H9 (cell line): ENCODE measurements at regions not wholly inside any gene's neighbourhood (a gene's known extent, or its start where the extent isn't known, plus 50 kb on each side); places are given as distances from the start of the nearest gene placed in this dataset.

Experiments
- DNase-seq: peaks from one replicate; pipeline ENCODE4 v3.0.0-alpha.2; 2017
- H2AFZ ChIP-seq: one replicate; pipeline ENCODE4 v1.6.1; 2013; ENCODE audit warnings: mild to moderate bottlenecking, low read length, control low read depth, moderate library complexity
- H2AK5ac ChIP-seq: 2 replicates; pipeline ENCODE4 v1.6.1; 2013; ENCODE audit warnings: low read length, control low read depth, mixed read lengths; ENCODE audit not compliant: insufficient read length
- H2BK120ac ChIP-seq: one replicate; pipeline ENCODE4 v1.6.1; 2013; ENCODE audit warnings: low read depth, mild to moderate bottlenecking, low read length, control low read depth, inconsistent platforms; ENCODE audit not compliant: poor library complexity, severe bottlenecking
- H2BK12ac ChIP-seq: 2 replicates; pipeline ENCODE4 v1.6.1; 2013; ENCODE audit warnings: low read length, control low read depth, mixed read lengths, low read depth; ENCODE audit not compliant: insufficient read length
- H2BK15ac ChIP-seq: 2 replicates; pipeline ENCODE4 v1.6.1; 2013; ENCODE audit warnings: low read depth, low read length, control low read depth
- H2BK20ac ChIP-seq: one replicate; pipeline ENCODE4 v1.6.1; 2013; ENCODE audit warnings: low read depth, mild to moderate bottlenecking, low read length, control low read depth, inconsistent platforms; ENCODE audit not compliant: poor library complexity, severe bottlenecking
- H2BK5ac ChIP-seq: 2 replicates; pipeline ENCODE4 v1.6.1; 2013; ENCODE audit warnings: low read length, control low read depth, mixed read lengths; ENCODE audit not compliant: insufficient read length
- H3K14ac ChIP-seq: 2 replicates; pipeline ENCODE4 v1.6.1; 2013; ENCODE audit warnings: low read length, control low read depth; ENCODE audit not compliant: insufficient read depth
- H3K18ac ChIP-seq: 2 replicates; pipeline ENCODE4 v1.6.1; 2013; ENCODE audit warnings: low read depth, mild to moderate bottlenecking, mixed read lengths, low read length, control low read depth; ENCODE audit not compliant: insufficient read length
- H3K23ac ChIP-seq: 2 replicates; pipeline ENCODE4 v1.6.1; 2013; ENCODE audit warnings: low read length, control low read depth, mixed read lengths, low read depth; ENCODE audit not compliant: insufficient read length
- H3K23me2 ChIP-seq: 2 replicates; pipeline ENCODE4 v1.6.1; 2013; ENCODE audit warnings: low read depth, mild to moderate bottlenecking, mixed read lengths, low read length, control low read depth; ENCODE audit not compliant: insufficient read length, poor library complexity, severe bottlenecking
- H3K27ac ChIP-seq: 2 replicates; pipeline ENCODE4 v1.5.1; 2013; ENCODE audit warnings: low read length, control low read depth, mixed read lengths, low read depth; ENCODE audit not compliant: insufficient read length
- H3K27me3 ChIP-seq: 2 replicates; pipeline ENCODE4 v1.6.1; 2013; ENCODE audit warnings: low read length, control low read depth, inconsistent platforms; ENCODE audit not compliant: insufficient read depth
- H3K4ac ChIP-seq: 2 replicates; pipeline ENCODE4 v1.6.1; 2013; ENCODE audit warnings: low read depth, mild to moderate bottlenecking, control low read depth, inconsistent platforms, low read length, moderate library complexity
- H3K4me1 ChIP-seq: 2 replicates; pipeline ENCODE4 v1.6.1; 2013; ENCODE audit warnings: low read length, control low read depth, inconsistent platforms; ENCODE audit not compliant: insufficient read depth
- H3K4me2 ChIP-seq: 2 replicates; pipeline ENCODE4 v1.6.1; 2013; ENCODE audit warnings: low read length, control low read depth, mixed read lengths; ENCODE audit not compliant: insufficient read length, insufficient read depth
- H3K56ac ChIP-seq: 2 replicates; pipeline ENCODE4 v1.6.1; 2013; ENCODE audit warnings: low read depth, mild to moderate bottlenecking, mixed read lengths, low read length, control low read depth; ENCODE audit not compliant: insufficient read length
- H3K79me1 ChIP-seq: 2 replicates; pipeline ENCODE4 v1.6.1; 2013; ENCODE audit warnings: low read depth, mild to moderate bottlenecking, moderate library complexity, low read length, control low read depth, inconsistent platforms; ENCODE audit not compliant: insufficient read depth, poor library complexity, severe bottlenecking
- H3K79me2 ChIP-seq: 2 replicates; pipeline ENCODE4 v1.6.1; 2013; ENCODE audit warnings: low read length, control low read depth, inconsistent platforms; ENCODE audit not compliant: insufficient read depth
- H3K9ac ChIP-seq: 2 replicates; pipeline ENCODE4 v1.6.1; 2013; ENCODE audit warnings: low read length, control low read depth, mixed read lengths; ENCODE audit not compliant: insufficient read length; ENCODE audit errors: extremely low read depth
- H3K9me3 ChIP-seq: one replicate; pipeline ENCODE4 v1.6.1; 2013; ENCODE audit warnings: low read depth, low read length, inconsistent platforms; ENCODE audit not compliant: control insufficient read depth
- H3T11ph ChIP-seq: one replicate; pipeline ENCODE4 v1.6.1; 2013; ENCODE audit warnings: mild to moderate bottlenecking, low read length, control low read depth, inconsistent platforms
- H4K20me1 ChIP-seq: one replicate; pipeline ENCODE4 v1.6.1; 2013; ENCODE audit not compliant: control insufficient read depth, insufficient read length, insufficient read depth
- H4K5ac ChIP-seq: 2 replicates; pipeline ENCODE4 v1.6.1; 2013; ENCODE audit warnings: low read depth, mild to moderate bottlenecking, mixed read lengths, low read length, control low read depth; ENCODE audit not compliant: insufficient read length
- H4K8ac ChIP-seq: replicated peaks from 2 replicates; pipeline ENCODE4 v1.6.1; 2013; ENCODE audit warnings: low read length, control low read depth, mixed read lengths, low read depth; ENCODE audit not compliant: insufficient read length
- H4K91ac ChIP-seq: 2 replicates; pipeline ENCODE4 v1.6.1; 2013; ENCODE audit warnings: low read depth, mild to moderate bottlenecking, moderate library complexity, mixed read lengths, low read length, control low read depth; ENCODE audit not compliant: insufficient read length
- H3K27ac Mint-ChIP-seq, 3 experiments: 2 replicates in 2 of 3; 3 replicates in 1 of 3; pipeline ENCODE4 v1.8.0; 2020 to 2021; ENCODE audit warnings: mixed read lengths in 3 of 3, mild to moderate bottlenecking in 1 of 3, moderate library complexity in 1 of 3
- H3K27me3 Mint-ChIP-seq: 2 replicates; pipeline ENCODE4 v1.8.0; 2021; ENCODE audit warnings: low read depth, mild to moderate bottlenecking, moderate library complexity, mixed read lengths
- H3K36me3 Mint-ChIP-seq, 3 experiments: 2 replicates in 2 of 3; 3 replicates in 1 of 3; pipeline ENCODE4 v1.8.0; 2020 to 2021; ENCODE audit warnings: low read depth in 3 of 3, mixed read lengths in 3 of 3; ENCODE audit not compliant: insufficient read depth in 1 of 3
- H3K4me1 Mint-ChIP-seq, 2 experiments: 2 replicates each; pipeline ENCODE4 v1.8.0; 2020; ENCODE audit warnings: mixed read lengths in 2 of 2
- H3K4me3 Mint-ChIP-seq, 2 experiments: 2 replicates in 1 of 2; 3 replicates in 1 of 2; pipeline ENCODE4 v1.8.0; 2020 to 2021; ENCODE audit warnings: mild to moderate bottlenecking in 2 of 2, mixed read lengths in 2 of 2, moderate library complexity in 1 of 2
- H3K9me3 Mint-ChIP-seq, 2 experiments: 2 replicates in 1 of 2; 3 replicates in 1 of 2; pipeline ENCODE4 v1.8.0; 2020; ENCODE audit warnings: mild to moderate bottlenecking in 2 of 2, mixed read lengths in 2 of 2, moderate library complexity in 1 of 2
- CTCF ChIP-seq: fragments of 200-600 bp; sonication (generic); conservative IDR thresholded peaks from 3 replicates; pipeline ENCODE4 v1.8.0; 2021; ENCODE audit warnings: antibody characterized with exemption, mild to moderate bottlenecking
- WGBS: extraction: QIAGEN DNeasy Blood & Tissue Kit; methylation state at CpG from one replicate; pipeline ENCODE4 v1.1.7; 2013; ENCODE audit warnings: missing lambda C conversion rate, low lambda C conversion rate, mixed read lengths; ENCODE audit not compliant: insufficient read length; ENCODE audit errors: extremely low coverage; 5-methylcytosine and 5-hydroxymethylcytosine counted together

GRCh38 chr10:106520698-106521097 lies 643.8 kb downstream of the SORCS1 start:
- H4K5ac ChIP-seq: no peak overlapping the region
- no peak overlapping the region for H4K91ac ChIP-seq
- H2AFZ ChIP-seq: no peak overlapping the region
- H3K79me1 ChIP-seq: no peaks in the 10 kb centered on the region
- H3K14ac ChIP-seq: no peak overlapping the region
- no peak overlapping the region for H2BK5ac ChIP-seq
- H3K23ac ChIP-seq: no peak overlapping the region
- DNase-seq: no peak
- H3K23me2 ChIP-seq: no peaks in the 10 kb centered on the region
- no peak overlapping the region for H2BK20ac ChIP-seq
- H3K4me3 Mint-ChIP-seq: no peak overlapping the region
- H3K9ac ChIP-seq: no peak overlapping the region
- H3K36me3 Mint-ChIP-seq: no peaks in the 10 kb centered on the region
- TF ChIP-seq CTCF: no peak
- H3K18ac ChIP-seq: no peak overlapping the region
- H3K4me1 ChIP-seq: no peaks in the 10 kb centered on the region
- no CpG with 5 or more reads among the region's 4 CpGs for WGBS
- H3K27me3 Mint-ChIP-seq: peaks cover 4% of the 10 kb centered on the region
- no peak overlapping the region for H2BK15ac ChIP-seq
- H3K4ac ChIP-seq: no peak overlapping the region
- no peaks in the 10 kb centered on the region for H3K9me3 Mint-ChIP-seq
- no peak overlapping the region for H4K8ac ChIP-seq
- no peak overlapping the region for H3K56ac ChIP-seq
- no peaks in the 10 kb centered on the region for H3K4me1 Mint-ChIP-seq
- H3K27ac ChIP-seq: no peak overlapping the region
- H3K27ac Mint-ChIP-seq: no peak overlapping the region
- no peak overlapping the region for H2BK12ac ChIP-seq
- H3K79me2 ChIP-seq: no peaks in the 10 kb centered on the region
- H3K4me2 ChIP-seq: no peak overlapping the region
- H3T11ph ChIP-seq: no peak overlapping the region
- no peak overlapping the region for H2BK120ac ChIP-seq
- H3K9me3 ChIP-seq: no peaks in the 10 kb centered on the region
- no peak overlapping the region for H2AK5ac ChIP-seq
- no peaks in the 10 kb centered on the region for H3K27me3 ChIP-seq
- no peaks in the 10 kb centered on the region for H4K20me1 ChIP-seq
